ENCODE measurements at regions not wholly inside any gene's neighbourhood (a gene's known extent, or its start where the extent isn't known, plus 50 kb on each side); places are given as distances from the start of the nearest gene placed in this dataset.

DNA sequence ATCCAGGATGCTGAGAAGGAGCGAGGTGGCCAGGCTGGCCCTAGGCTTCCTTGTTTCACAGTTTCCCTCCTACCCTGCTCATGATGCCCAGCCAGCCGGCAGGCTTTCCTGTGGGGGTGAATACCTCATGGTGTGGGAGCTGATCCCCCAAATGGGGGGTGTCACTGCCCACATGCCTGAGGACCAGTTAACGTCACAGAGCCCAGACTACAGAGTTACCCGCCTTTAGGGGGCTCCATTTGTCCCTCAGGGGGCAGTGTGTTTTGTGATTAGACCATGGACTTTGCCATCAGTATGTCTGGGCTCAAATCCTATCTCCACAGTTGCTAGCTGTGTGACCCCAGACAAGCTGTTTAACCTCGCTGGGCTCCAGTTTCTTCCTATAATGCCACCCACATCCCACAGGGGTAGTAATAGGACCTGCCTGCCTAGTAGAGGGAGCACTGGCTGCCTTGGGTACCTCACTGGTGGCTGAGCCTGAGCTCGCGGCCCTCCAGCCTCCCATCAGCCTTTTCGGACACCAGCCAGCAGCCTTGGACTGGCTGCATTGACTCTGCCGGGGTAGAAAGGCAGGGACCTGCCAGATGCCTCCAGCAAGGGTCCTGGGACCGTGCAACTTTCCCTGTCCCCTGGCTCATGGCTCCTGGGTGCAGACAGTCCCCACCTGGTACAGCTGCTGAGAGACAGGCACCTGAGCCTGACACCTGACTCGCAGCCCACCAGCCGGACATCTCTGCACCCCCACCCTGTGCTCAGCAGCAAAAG is 87.5 kb upstream of the GSE1 start:
- H3K27ac ChIP-seq = no peak overlapping the region

DNA sequence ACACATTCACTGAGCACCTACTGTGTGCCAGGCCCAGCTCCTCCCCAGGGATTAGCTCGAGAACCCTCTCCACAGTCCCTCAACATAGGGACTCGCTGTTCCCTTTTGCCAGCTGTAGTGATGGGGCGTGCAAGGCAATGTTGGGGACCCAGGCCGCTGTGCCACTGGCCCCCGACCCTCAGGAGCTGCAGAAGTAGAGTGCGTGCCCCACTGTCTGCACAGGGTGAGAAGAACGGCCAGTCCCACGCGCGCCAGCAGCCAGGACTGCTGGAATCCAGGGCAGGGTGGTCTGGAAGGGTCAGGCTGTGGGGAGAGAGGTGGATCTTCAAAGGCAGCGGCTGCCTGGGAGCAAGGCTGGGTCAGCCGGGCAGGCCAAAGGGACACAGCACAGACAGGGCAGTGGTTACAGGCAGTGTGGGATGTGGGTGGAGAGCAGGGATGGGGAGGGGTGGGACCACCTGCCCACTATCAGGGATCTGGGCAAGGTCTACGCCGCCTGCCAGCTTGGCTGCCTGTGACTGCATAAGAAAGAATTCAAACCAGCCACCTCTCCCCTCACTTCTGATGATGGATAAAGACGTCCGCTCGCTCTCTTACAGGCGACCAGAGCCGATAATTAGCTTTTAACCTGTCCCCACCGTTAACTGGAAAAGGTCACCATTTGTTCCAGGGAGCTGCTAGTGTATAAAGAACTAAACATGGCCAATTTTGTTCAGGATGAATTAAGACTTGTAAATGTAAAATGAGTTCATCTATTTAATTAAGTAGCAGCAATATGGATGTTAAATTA is 86.7 kb upstream of the GSE1 start:
- 88 to 93% (median 92%) methylated on average over 15 to 20 of the region's 20 CpGs for WGBS, 4 donors
- H3K9me3 ChIP-seq (replicated peaks in 1 of 3) = no peaks in the 10 kb centered on the region

More for the DNA sequence above, 87.5 kb upstream of the GSE1 start:
- Histone ChIP-seq H3K9me3 (replicated peaks in 1 of 3) (no peaks in the 10 kb centered on the region), H3K4me1 (replicated peaks in 1 of 2) (peaks cover 0 to 12% of the 10 kb centered on the region in 2 donors), H3K4me3 (no peak overlapping the region), H3K27me3 (no peaks in the 10 kb centered on the region), H3K36me3 (replicated peaks in 1 of 2) (no peaks in the 10 kb centered on the region)
- no peak for DNase-seq
- TF ChIP-seq, protein P1, sequence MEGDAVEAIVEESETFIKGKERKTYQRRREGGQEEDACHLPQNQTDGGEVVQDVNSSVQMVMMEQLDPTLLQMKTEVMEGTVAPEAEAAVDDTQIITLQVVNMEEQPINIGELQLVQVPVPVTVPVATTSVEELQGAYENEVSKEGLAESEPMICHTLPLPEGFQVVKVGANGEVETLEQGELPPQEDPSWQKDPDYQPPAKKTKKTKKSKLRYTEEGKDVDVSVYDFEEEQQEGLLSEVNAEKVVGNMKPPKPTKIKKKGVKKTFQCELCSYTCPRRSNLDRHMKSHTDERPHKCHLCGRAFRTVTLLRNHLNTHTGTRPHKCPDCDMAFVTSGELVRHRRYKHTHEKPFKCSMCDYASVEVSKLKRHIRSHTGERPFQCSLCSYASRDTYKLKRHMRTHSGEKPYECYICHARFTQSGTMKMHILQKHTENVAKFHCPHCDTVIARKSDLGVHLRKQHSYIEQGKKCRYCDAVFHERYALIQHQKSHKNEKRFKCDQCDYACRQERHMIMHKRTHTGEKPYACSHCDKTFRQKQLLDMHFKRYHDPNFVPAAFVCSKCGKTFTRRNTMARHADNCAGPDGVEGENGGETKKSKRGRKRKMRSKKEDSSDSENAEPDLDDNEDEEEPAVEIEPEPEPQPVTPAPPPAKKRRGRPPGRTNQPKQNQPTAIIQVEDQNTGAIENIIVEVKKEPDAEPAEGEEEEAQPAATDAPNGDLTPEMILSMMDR (IDR thresholded peaks at IDR 0.05) = no peak
- no peak for TF ChIP-seq POLR2A (IDR thresholded peaks at IDR 0.05)
- intact Hi-C loops (cut with DNase I) = no loop called here
- 85 to 100% (median 87%) methylated on average over 3 to 12 of the region's 12 CpGs for WGBS, 4 donors

DNA sequence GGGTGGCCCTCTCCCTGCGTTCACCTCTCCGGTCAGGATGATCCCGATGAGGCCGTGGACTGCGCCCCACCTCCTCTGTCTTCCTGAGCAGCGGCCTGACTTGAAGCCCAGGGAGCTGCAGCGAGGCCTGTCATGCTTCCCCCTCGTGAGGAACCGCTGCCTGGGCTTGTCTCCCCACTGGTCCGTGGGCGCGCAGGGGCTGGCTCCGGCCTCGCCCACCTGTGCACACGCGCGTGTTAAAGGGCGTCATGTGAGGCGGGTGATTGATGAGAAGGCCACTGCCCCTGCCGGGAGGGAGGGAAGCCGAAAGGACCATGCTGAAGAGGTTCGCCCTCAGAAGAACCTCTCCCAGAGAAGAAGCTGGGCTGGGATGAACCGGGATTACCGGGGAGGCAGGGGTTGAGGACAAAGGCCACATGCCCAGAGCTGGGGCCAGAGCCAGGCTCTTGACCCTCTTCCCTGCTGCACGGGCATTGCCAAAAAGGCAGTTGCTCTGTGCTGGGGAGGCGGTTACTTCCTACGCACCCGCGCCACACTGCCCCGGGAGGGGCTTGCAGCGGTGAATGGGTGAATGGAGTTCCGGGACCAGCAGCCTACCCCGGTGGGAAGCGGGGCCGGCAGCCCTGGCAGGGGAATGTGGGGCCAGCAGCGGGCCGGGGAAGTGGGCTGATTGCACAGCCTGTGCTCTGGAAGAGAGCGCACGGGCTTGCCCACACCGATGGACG is 85.9 kb upstream of the GSE1 start:
- no peak for TF ChIP-seq POLR2A (IDR thresholded peaks at IDR 0.05)
- TF ChIP-seq, protein P1 (IDR thresholded peaks at IDR 0.05) = no peak
- Histone ChIP-seq H3K4me3 (no peak overlapping the region), H3K4me1 (replicated peaks in 1 of 2) (peaks cover 0 to 15% of the 10 kb centered on the region in 2 donors), H3K27me3 (no peaks in the 10 kb centered on the region), H3K36me3 (replicated peaks in 1 of 2) (no peaks in the 10 kb centered on the region), H3K9me3 (replicated peaks in 1 of 3) (no peaks in the 10 kb centered on the region), H3K27ac (no peak overlapping the region)
- intact Hi-C loops (cut with DNase I) = no loop called here
- WGBS, 4 donors = 86 to 92% (median 90%) methylated on average over 13 to 41 of the region's 41 CpGs
- no peak for DNase-seq

More for the DNA sequence above, 86.7 kb upstream of the GSE1 start:
- Histone ChIP-seq H3K27ac (no peak overlapping the region), H3K36me3 (replicated peaks in 1 of 2) (no peaks in the 10 kb centered on the region), H3K4me1 (replicated peaks in 1 of 2) (peaks cover 0 to 12% of the 10 kb centered on the region in 2 donors), H3K4me3 (no peak overlapping the region), H3K27me3 (no peaks in the 10 kb centered on the region)
- TF ChIP-seq POLR2A (IDR thresholded peaks at IDR 0.05) = no peak
- TF ChIP-seq, protein P1 (IDR thresholded peaks at IDR 0.05) = no peak
- intact Hi-C loops (cut with DNase I) = no loop called here
- DNase-seq = no peak

DNA sequence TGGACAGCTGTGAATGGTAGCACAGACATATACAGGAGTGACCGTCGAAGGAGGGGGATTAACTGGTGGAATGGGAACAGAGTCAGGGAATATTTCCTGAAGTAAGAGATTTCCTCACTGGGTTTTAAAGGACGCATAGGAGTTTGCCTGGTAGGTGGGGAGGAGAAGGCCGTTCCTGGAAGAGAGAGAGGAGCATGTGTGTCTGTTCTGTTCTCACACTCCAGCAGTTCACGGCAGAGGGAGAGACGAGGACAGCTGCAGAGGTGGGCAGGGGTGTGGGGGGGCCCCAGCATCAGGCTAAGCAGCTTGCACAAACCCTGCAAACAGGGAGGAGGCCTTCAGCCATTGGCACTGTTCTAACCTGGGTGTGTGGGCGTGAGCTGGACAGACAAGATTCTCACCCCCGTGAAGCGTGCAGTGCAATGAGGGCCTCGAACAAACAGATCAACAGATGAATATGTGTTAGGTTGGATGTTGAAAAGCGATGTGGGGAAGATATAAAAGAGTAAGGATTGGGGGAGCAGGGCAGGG is 85.3 kb upstream of the GSE1 start:
- 92 to 95% (median 94%) methylated on average over 11 of the region's 11 CpGs for WGBS, 4 donors
- Histone ChIP-seq H3K27me3 (no peaks in the 10 kb centered on the region), H3K9me3 (replicated peaks in 1 of 3) (no peaks in the 10 kb centered on the region), H3K4me1 (replicated peaks in 1 of 2) (peaks cover 0 to 15% of the 10 kb centered on the region in 2 donors), H3K27ac (no peak overlapping the region), H3K4me3 (no peak overlapping the region), H3K36me3 (replicated peaks in 1 of 2) (no peaks in the 10 kb centered on the region)
- no peak for DNase-seq
- intact Hi-C loops (cut with DNase I) = no loop called here
- TF ChIP-seq, protein P1 (IDR thresholded peaks at IDR 0.05) = no peak
- TF ChIP-seq POLR2A (IDR thresholded peaks at IDR 0.05) = no peak
